ENCODE measurements at regions not wholly inside any gene's neighbourhood (a gene's known extent, or its start where the extent isn't known, plus 50 kb on each side); places are given as distances from the start of the nearest gene placed in this dataset.

DNA sequence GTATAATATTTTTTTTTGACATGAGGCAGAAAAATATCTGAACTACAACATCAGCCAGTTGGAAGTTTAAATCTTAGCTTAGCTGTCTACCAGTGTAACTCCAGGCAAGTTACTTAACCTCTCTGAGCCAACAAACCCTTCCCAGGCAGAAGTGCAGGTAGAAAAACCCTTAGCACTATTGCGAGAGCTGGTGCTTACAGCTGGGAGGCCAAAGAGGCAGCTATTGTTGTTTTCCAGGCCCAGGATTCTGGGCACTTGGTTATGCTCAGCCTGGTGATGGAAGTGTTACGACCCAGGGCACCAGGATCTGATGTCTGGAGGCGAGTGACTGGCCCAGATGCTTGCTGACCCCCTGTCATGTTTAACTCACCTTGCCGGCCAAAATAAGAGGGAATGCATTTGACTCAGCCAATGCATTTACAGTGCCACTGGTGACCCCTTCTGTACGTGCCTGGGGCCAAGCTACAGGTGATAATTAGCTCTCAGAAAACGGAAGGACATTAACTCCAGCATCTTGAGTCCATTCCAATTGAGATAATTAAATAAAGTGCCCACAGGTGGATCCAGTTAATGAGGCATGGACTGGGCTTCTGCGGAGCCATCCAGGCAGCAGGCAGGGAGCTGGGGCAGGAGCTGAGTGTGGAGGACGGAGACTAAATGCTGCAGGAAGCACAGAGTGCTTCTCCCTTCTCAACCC, 126.5 kb upstream of the HABP2 start:
- TF ChIP-seq, protein P1, sequence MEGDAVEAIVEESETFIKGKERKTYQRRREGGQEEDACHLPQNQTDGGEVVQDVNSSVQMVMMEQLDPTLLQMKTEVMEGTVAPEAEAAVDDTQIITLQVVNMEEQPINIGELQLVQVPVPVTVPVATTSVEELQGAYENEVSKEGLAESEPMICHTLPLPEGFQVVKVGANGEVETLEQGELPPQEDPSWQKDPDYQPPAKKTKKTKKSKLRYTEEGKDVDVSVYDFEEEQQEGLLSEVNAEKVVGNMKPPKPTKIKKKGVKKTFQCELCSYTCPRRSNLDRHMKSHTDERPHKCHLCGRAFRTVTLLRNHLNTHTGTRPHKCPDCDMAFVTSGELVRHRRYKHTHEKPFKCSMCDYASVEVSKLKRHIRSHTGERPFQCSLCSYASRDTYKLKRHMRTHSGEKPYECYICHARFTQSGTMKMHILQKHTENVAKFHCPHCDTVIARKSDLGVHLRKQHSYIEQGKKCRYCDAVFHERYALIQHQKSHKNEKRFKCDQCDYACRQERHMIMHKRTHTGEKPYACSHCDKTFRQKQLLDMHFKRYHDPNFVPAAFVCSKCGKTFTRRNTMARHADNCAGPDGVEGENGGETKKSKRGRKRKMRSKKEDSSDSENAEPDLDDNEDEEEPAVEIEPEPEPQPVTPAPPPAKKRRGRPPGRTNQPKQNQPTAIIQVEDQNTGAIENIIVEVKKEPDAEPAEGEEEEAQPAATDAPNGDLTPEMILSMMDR (IDR thresholded peaks at IDR 0.05): no peak
- TF ChIP-seq POLR2A (IDR thresholded peaks at IDR 0.05): no peak
